GM21381 (cell line): ENCODE measurements at regions not wholly inside any gene's neighbourhood (a gene's known extent, or its start where the extent isn't known, plus 50 kb on each side); places are given as distances from the start of the nearest gene placed in this dataset.

ENCODE experiments used
- ATAC-seq: cut with Tn5 transposase; IDR thresholded peaks from one replicate; pipeline ENCODE4 v1.9.1; 2021; ENCODE audit warnings: mild to moderate bottlenecking, moderate library complexity; ENCODE audit not compliant: unreplicated experiment

GRCh38 chr6:93972791-93973190 is 553.4 kb upstream of the EPHA7 start:
- ATAC-seq: no peak

GRCh38 chr6:93970684-93971083 is 551.3 kb upstream of the EPHA7 start:
- ATAC-seq: no peak

- ATAC-seq: no peak
Observed at GRCh38 chr6:93968126-93968525, 548.8 kb upstream of the EPHA7 start.

- no peak for ATAC-seq
Observed at GRCh38 chr6:93964926-93965325, 545.6 kb upstream of the EPHA7 start.

- ATAC-seq: no peak
Observed at GRCh38 chr6:93964321-93964720, 545.0 kb upstream of the EPHA7 start.

- no peak for ATAC-seq
Observed at GRCh38 chr6:93962566-93962965, 543.2 kb upstream of the EPHA7 start.

- ATAC-seq: no peak
Observed at GRCh38 chr6:93954584-93954983, 535.2 kb upstream of the EPHA7 start.

- ATAC-seq: no peak
Observed at GRCh38 chr6:93943661-93944060, 524.3 kb upstream of the EPHA7 start.

- no peak for ATAC-seq
Observed at GRCh38 chr6:93940381-93940780, 521.0 kb upstream of the EPHA7 start.

GRCh38 chr6:93932175-93932574 is 512.8 kb upstream of the EPHA7 start:
- no peak for ATAC-seq

- no peak for ATAC-seq
Observed at GRCh38 chr6:93927731-93928130, 508.4 kb upstream of the EPHA7 start.

GRCh38 chr6:93919365-93919764 is 500.0 kb upstream of the EPHA7 start:
- ATAC-seq: no peak

GRCh38 chr6:93918258-93918657 is 498.9 kb upstream of the EPHA7 start:
- ATAC-seq: no peak

- no peak for ATAC-seq
Observed at GRCh38 chr6:93917216-93917615, 497.9 kb upstream of the EPHA7 start.

- ATAC-seq: no peak
Observed at GRCh38 chr6:93916716-93917115, 497.4 kb upstream of the EPHA7 start.

- no peak for ATAC-seq
Observed at GRCh38 chr6:93915961-93916360, 496.6 kb upstream of the EPHA7 start.

- ATAC-seq: no peak
Observed at GRCh38 chr6:93902517-93902916, 483.2 kb upstream of the EPHA7 start.

GRCh38 chr6:93900142-93900541 is 480.8 kb upstream of the EPHA7 start:
- ATAC-seq: no peak

GRCh38 chr6:93896081-93896480 is 476.7 kb upstream of the EPHA7 start:
- ATAC-seq: no peak

GRCh38 chr6:93894521-93894920 is 475.2 kb upstream of the EPHA7 start:
- ATAC-seq: no peak

GRCh38 chr6:93889713-93890112 is 470.4 kb upstream of the EPHA7 start:
- no peak for ATAC-seq

GRCh38 chr6:93886416-93886815 is 467.1 kb upstream of the EPHA7 start:
- no peak for ATAC-seq

GRCh38 chr6:93859971-93860370 is 440.6 kb upstream of the EPHA7 start:
- ATAC-seq: no peak

- no peak for ATAC-seq
Observed at GRCh38 chr6:93858213-93858612, 438.9 kb upstream of the EPHA7 start.
